WERI-Rb-1 (cell line): ENCODE measurements at regions not wholly inside any gene's neighbourhood (a gene's known extent, or its start where the extent isn't known, plus 50 kb on each side); places are given as distances from the start of the nearest gene placed in this dataset.

Experiments
- DNase-seq: peaks from one replicate; pipeline ENCODE4 v3.0.0-alpha.2; 2020
- H3K27ac ChIP-seq: fragments of 250-450 bp; sonication (Bioruptor Pico); 2 replicates; pipeline ENCODE4 v1.5.1; 2020; ENCODE audit warnings: mild to moderate bottlenecking, moderate library complexity
- H3K27me3 ChIP-seq: fragments of 250-450 bp; sonication (Bioruptor Pico); 2 replicates; pipeline ENCODE4 v1.5.1; 2021; ENCODE audit warnings: mild to moderate bottlenecking, low read depth, moderate library complexity; ENCODE audit not compliant: insufficient read depth, severe bottlenecking
- H3K36me3 ChIP-seq: fragments of 250-450 bp; sonication (Bioruptor Pico); 2 replicates; pipeline ENCODE4 v1.5.1; 2020; ENCODE audit warnings: mild to moderate bottlenecking, moderate library complexity
- H3K4me3 ChIP-seq: 2 replicates; pipeline ENCODE4 v1.5.1; 2011; ENCODE audit warnings: low read depth, mild to moderate bottlenecking, control low read depth, low read length
- H3K9me3 ChIP-seq: fragments of 250-450 bp; sonication (Bioruptor Pico); 2 replicates; pipeline ENCODE4 v1.5.1; 2021; ENCODE audit warnings: mild to moderate bottlenecking, moderate library complexity; ENCODE audit not compliant: severe bottlenecking
- CTCF ChIP-seq: IDR thresholded peaks from 2 replicates; pipeline ENCODE4 v1.5.1; 2011; ENCODE audit warnings: low read depth, mild to moderate bottlenecking, control low read depth, inconsistent platforms, low read length

- Histone ChIP-seq H3K9me3 (no peaks in the 10 kb centered on the region), H3K36me3 (no peaks in the 10 kb centered on the region), H3K27me3 (no peaks in the 10 kb centered on the region), H3K27ac (no peak overlapping the region), H3K4me3 (no peak overlapping the region)
- DNase-seq = no peak
- no peak for TF ChIP-seq CTCF
These were observed 525.1 kb downstream of the TBC1D22A start for GRCh38 chr22:47287516-47287915.

- DNase-seq = no peak
- Histone ChIP-seq H3K27me3 (no peaks in the 10 kb centered on the region), H3K27ac (no peak overlapping the region), H3K36me3 (no peaks in the 10 kb centered on the region), H3K9me3 (no peaks in the 10 kb centered on the region), H3K4me3 (no peak overlapping the region)
- TF ChIP-seq CTCF = no peak
These were observed 524.1 kb downstream of the TBC1D22A start for GRCh38 chr22:47286590-47286989.

GRCh38 chr22:47285981-47286380, 523.5 kb downstream of the TBC1D22A start:
- TF ChIP-seq CTCF = no peak
- Histone ChIP-seq H3K27ac (no peak overlapping the region), H3K27me3 (no peaks in the 10 kb centered on the region), H3K9me3 (no peaks in the 10 kb centered on the region), H3K36me3 (no peaks in the 10 kb centered on the region), H3K4me3 (no peak overlapping the region)
- DNase-seq = no peak

- no peak overlapping the region for H3K27ac ChIP-seq
- H3K36me3 ChIP-seq = no peaks in the 10 kb centered on the region
- no peak for DNase-seq
- no peaks in the 10 kb centered on the region for H3K27me3 ChIP-seq
- TF ChIP-seq CTCF = no peak
- no peaks in the 10 kb centered on the region for H3K9me3 ChIP-seq
- no peak overlapping the region for H3K4me3 ChIP-seq
These were observed 522.4 kb downstream of the TBC1D22A start for GRCh38 chr22:47284822-47285221.

- Histone ChIP-seq H3K36me3 (no peaks in the 10 kb centered on the region), H3K9me3 (no peaks in the 10 kb centered on the region), H3K27me3 (no peaks in the 10 kb centered on the region), H3K27ac (no peak overlapping the region), H3K4me3 (no peak overlapping the region)
- no peak for DNase-seq
- TF ChIP-seq CTCF = no peak
These were observed 521.9 kb downstream of the TBC1D22A start for GRCh38 chr22:47284360-47284759.

GRCh38 chr22:47283616-47284270, 521.3 kb downstream of the TBC1D22A start:
- Histone ChIP-seq H3K9me3 (no peaks in the 10 kb centered on the region), H3K27me3 (no peaks in the 10 kb centered on the region), H3K36me3 (no peaks in the 10 kb centered on the region), H3K27ac (no peak overlapping the region), H3K4me3 (no peak overlapping the region)
- no peak for DNase-seq
- TF ChIP-seq CTCF = no peak
